HG03103 (cell line): ENCODE measurements at regions not wholly inside any gene's neighbourhood (a gene's known extent, or its start where the extent isn't known, plus 50 kb on each side); places are given as distances from the start of the nearest gene placed in this dataset.
A peak's percentile ranks its signal among the peaks of the same experiment; 100 is the strongest.

Experiments
- ATAC-seq: cut with Tn5 transposase; IDR thresholded peaks from one replicate; pipeline ENCODE4 v1.9.1; 2021; ENCODE audit warnings: low read depth; ENCODE audit not compliant: unreplicated experiment

DNA sequence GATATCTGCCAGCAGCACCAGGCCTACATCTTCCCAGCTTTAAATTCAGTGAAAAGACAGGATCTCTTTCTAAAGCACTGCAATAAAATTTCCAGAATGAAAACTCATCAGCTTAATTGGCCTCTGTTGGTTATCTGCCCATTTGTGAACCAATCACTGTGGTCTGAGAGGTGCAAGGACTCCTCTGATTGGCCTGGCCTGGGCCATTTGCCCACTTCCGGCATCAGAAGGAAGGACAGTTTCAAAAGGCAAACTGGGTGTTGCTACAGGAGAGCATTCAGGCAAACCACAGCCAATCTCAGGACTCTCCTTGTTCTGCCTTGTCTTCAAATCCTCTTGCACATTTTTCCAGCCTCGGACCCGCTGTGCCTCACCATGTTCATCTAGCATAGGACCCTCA, 163.9 kb upstream of the CCDC150 start:
- no peak for ATAC-seq

GRCh38 chr2:196478588-196478987, 160.9 kb upstream of the CCDC150 start:
- no peak for ATAC-seq

DNA sequence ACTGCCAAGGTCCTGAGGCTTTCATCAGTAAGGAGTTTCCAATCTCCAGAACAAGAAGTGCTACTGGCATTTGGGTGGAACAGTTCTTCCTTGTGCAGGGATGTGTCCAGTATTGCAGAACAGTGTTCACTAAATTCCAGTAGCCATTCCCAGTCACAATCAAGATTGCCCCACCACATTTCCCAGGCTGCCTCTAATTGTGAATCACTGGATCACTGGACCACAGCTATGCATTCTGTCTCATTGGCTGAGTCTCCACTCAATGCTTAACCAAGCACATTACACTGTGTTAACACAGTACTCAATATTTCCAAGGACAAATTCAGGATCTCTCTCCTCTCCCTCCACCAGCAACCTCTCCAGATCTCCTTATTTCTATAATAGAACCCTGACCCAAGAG, 160.2 kb upstream of the CCDC150 start:
- ATAC-seq = no peak

DNA sequence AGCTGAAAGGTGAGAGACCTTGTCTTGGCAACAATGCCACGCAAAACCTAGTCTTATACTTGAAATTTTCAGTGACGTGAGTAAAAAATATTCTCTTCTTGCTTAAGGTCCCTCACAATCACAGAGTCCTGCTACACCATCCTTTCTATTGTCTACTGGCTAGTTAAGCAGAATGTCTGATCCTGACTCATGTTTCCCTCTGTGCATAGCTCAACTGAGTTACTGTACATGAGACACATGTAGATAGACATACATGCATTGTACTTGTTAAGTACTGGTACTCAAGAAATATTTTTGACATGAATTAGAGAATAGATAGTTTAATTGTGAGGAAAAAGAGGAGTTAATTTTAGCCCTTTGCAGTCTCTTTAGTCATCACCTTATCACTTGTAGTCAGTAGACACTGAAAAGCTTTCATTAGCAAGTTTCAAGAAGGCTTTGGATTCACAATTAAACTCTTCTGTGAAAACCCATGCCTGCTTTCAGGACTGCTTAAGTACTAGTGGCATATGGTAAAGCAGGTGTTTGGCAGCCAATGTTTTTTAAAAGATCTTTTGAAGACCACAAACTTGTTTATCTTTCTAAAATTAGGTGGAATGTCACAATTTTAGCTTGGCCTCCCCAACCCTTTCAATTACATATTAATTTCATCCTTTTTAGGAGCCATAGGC, 158.7 kb upstream of the CCDC150 start:
- ATAC-seq = no peak

- no peak for ATAC-seq
These were observed 158.2 kb upstream of the CCDC150 start for GRCh38 chr2:196481324-196481697.

DNA sequence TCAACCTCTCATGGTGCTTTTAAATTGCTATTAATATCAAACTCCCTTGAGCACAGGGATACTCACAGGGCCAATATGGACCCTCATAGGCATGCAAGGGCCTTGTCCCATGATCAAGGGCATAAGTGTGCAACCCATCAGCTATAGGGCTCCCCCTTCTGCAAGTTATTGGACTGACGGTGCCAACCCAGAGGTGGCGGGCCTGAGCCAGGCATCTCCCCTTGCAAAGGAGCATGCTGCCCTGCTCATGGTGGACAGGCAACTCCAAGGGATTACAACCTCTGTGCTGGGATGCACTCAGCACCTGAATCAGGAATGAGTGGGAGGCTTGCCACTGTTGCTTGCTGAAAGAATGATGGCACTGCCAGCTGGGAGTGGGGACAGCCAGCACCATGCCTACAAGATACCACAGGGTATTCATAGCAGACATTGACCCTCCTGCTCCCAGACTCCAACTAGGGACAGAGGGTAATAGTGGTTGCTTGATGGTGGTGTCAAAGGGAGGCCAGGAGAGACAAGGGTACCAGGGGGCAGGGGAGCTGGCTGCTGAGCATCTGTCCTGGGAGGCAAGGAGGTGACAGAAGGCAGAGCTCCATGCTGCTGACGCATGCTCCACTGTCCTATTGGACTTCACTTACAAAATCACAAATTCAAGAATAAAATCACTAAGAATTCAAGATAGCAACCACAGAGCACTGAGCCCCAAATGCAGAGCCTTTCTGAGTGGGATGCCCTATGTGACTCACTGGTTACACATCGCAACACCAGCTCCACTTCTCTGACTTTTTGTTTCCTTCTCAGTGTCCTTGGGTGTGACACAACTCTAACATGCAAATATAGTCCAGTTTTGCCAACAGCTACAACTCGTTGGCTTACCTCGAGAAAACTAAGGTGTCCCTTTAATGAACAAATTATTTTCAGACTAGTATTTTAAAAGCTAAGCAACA, 157.1 kb upstream of the CCDC150 start:
- no peak for ATAC-seq

- ATAC-seq = no peak
These were observed 153.4 kb upstream of the CCDC150 start for GRCh38 chr2:196486146-196486545.

GRCh38 chr2:196487417-196487816, 152.1 kb upstream of the CCDC150 start:
- no peak for ATAC-seq

DNA sequence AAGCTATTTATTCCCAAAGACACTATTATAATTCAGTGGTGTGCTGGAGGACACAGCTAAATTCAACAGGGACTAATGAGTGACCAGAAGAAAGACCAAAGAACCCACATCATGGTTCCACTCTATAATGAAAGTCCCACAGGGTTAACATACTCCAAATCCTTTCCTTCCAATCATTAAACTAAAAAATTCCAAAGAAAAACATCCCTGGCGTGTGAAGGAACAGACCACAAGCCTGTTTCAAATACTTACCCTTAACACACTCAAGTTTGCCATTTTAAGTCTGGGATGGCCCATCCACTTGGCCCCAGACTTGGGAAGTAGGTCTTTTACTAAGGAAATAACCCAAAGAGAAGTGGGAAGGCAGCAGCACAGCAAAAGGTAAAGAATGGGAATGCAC, 150.1 kb upstream of the CCDC150 start:
- ATAC-seq = no peak

DNA sequence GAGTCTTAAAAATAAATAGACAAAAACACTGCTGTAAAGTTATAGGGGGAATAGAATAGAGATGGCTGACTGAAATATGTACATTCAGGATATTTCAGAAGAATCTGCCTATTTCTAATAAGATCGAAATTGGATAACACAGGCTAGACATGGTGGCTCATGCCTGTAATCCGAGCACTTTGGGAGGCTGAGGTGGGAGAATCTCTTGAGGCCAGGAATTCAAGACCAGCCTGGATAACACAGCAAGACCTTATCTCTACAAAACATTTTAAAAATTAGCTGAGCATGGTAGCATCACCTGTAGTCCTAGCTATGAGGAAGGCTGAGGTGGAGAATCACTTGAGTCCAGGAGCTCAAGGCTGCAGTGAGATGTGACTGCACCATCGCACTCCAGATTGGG, 146.6 kb upstream of the CCDC150 start:
- ATAC-seq = no peak

DNA sequence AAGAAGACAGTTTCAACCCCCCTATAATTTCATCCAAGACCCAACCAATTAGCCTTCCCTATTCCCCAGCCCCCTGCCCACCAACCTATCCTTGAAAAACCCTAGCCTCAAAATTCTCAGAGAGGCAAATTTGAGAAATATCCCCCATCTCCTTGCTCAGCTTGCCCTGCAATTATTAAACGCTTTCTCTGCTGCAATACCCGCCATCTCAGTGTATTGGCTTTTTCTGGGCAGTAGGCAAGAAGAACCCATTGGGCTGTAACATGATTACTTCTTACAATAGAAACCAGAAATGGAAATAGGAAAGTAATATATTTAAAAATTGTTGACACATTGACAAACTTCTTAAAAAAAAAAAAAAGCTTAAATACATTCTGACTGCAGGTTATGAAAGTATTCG, 140.6 kb upstream of the CCDC150 start:
- no peak for ATAC-seq

GRCh38 chr2:196499686-196500085, 139.8 kb upstream of the CCDC150 start:
- no peak for ATAC-seq

GRCh38 chr2:196500686-196501431, 138.7 kb upstream of the CCDC150 start:
- ATAC-seq = no peak

DNA sequence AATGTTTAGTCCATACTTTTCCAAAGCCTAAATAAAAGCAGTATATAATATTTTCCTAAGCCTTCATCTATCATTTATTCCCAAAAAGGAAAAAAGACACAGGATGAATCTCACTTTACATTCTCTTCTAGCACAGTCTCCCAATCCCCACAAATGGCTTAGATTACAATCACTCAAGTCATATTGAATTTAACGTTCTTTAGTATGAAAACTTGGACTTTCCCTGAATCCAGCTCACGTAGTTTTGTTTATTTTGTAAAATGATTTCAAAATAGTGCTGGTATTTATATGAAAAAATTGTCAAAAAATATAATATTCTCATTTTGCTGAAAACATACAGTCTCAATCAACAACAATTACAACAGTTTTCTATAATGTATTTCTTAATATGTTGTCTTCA, 137.7 kb upstream of the CCDC150 start:
- no peak for ATAC-seq

DNA sequence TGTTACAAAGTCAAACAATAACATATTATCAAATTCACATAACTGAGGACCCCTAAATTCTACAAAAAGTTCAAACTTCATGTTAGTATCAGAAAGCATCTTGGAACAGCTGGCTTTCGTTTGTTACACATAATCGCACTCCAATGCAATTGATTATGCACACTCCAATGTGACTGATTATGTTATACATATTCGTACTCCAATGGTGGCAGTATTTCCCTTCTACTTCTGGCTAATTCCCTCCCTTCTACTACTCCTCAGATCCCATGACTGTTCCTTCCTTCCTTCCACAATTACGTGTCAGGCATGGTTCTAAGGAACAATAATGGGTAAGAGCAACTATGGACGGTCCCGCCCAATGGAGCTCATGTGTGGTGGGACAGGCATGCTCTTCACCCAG, 137.1 kb upstream of the CCDC150 start:
- ATAC-seq = no peak

DNA sequence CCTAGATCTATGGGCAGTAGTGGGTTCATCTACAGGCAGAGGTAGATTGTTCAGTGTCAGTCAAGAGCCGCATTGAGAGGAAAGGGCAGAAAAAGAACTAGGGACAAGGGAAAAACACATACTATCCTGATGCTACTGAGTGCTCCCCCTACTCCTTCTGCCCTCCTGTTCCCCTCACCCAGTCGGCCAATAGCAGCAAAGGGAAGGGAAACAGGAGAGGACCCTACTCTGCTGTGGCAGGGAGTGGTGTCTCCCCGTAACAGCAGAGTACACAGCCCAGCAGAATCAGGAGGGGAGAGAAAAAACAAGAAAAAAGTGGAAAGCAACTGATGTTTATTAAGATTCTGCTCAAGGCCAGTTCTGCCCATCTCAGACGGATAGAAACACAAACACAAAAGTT, 136.1 kb upstream of the CCDC150 start:
- no peak for ATAC-seq

DNA sequence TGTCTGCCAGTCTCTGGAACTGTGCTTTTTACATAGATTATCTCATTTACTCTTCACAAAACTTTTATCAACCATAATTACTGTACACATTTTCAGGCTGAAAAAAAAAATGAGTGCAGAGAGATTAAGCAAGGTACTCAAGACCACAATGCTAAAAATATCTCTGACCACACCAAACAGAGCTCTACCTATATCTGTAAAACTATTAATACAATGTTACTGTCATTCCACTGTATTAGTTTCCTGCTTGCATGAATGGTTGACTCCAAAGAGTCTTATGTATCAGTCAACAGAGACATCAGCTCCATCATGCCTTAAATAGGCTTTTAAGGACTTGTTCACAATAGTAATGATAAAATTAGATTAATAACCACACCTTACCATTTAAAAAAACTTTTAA, 134.7 kb upstream of the CCDC150 start:
- peak; percentile 77 for ATAC-seq

GRCh38 chr2:196510246-196510645, 129.3 kb upstream of the CCDC150 start:
- ATAC-seq = no peak

DNA sequence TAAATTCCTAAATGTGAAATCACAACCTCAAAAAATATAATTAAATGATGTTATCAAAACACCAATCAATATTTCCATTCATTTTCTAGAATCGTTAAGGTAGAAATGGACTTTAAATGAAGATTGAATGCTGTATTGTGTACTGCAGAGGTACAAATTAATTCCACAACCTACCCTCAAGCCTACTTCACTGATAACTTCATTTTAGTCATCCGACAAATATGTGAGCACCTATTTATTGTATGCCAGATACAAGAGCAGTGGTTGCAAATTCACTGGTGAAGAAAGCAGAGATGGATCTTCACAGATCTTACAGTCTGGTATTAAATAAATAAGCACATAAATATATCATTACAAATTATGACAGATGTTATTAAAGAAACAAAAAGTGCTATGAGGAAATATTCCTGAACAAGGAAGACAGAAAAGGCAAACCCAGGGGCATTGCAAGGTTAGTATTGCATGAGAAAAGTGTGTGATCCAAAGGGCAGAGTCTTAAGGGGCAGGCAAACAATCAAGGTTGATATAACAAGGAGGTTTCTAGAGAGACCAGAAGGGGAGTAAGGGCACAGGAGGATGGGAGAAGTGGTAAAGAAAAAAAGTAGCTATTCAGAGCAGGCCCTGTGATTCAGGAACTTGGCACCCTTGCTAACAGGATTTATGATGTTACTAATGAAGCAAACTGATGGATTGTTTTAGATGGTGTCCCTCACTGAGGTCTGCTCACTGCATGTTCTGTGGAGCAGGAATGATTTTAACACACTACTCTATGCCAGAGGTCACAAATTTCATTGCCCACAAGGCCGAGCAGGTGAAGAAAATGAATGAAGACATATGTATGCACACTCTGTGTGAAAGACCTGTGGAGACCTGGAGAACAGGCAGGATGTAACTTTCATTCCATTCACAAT, 128.0 kb upstream of the CCDC150 start:
- ATAC-seq = no peak

DNA sequence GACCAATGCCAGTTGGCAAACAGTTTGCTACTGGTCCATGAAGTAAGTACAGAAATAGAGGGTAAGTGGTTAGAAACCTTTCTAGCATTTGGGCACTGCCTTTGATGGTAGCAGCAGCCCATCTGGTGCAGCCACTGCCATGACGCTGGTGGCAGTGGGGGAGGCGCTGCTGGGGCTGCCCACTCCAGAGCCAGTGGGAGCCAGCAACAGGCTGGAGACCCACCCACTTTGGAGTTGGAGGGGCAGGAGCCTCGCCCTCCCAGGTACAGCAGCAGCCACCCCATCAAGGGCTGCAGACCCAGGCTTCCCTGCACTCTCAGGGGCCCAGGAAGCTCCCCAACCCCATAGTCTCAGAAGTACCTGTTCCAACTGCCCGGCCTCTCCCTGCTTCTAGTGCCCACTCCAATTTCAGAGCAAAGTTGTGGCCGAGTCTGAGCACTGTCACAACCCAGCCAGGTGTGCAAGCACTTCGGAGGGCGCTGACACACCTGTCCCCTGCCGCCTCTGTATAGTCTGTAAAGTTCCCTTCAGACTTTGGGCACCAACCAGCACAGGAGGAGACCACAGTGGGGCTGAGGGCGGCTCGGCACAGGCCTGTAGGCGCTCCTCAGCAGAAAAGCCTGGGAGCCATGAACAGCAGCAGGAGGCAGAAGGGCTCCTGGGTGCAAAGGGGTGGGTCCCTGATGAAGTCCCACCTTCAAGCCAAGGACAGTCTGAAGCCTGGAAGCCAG, 125.6 kb upstream of the CCDC150 start:
- no peak for ATAC-seq
